SK-N-SH (cell line): ENCODE measurements at regions not wholly inside any gene's neighbourhood (a gene's known extent, or its start where the extent isn't known, plus 50 kb on each side); places are given as distances from the start of the nearest gene placed in this dataset.

Source experiments
- CTCF ChIA-PET: fragments of 300-600, 350-600 bp; formaldehyde crosslinking; extraction: SDS; loops from one replicate; lab custom pipeline; 2021; lab: Yijun Ruan, JAX
- POLR2A ChIA-PET: fragments of 350-600 bp; sonication (Branson Sonifier 250); formaldehyde crosslinking; extraction: SDS; loops from one replicate; lab custom pipeline; 2020; ENCODE audit warnings: antibody characterized with exemption, inconsistent platforms; lab: Yijun Ruan, JAX
- DNase-seq: peaks from one replicate; pipeline ENCODE4 v3.0.0; 2012
- H2AFZ ChIP-seq: fragments of 200-600 bp; sonication (generic); 2 replicates; pipeline ENCODE4 v1.8.1; 2016; ENCODE audit warnings: antibody characterized with exemption, mild to moderate bottlenecking, low read depth
- H3F3A ChIP-seq: fragments of 200-600 bp; sonication (generic); replicated peaks from 2 replicates; pipeline ENCODE3; 2016; ENCODE audit warnings: antibody characterized with exemption, mild to moderate bottlenecking; ENCODE audit not compliant: insufficient read depth
- H3K27ac ChIP-seq, 2 experiments: fragments of 200-500 bp in 1 of 2; fragments of 200-600 bp in 1 of 2; sonication (Bioruptor generic) in 1 of 2; sonication (generic), shearing (Covaris generic) in 1 of 2; 2 replicates each; pipeline versions ENCODE4 v1.5.1 to v1.6.1; 2014 to 2016; ENCODE audit warnings: low read depth in 2 of 2, inconsistent platforms in 1 of 2, low read length in 1 of 2, mild to moderate bottlenecking in 1 of 2, mixed read lengths in 1 of 2
- H3K27me3 ChIP-seq: fragments of 200-600 bp; sonication (generic), shearing (Covaris generic); 2 replicates; pipeline ENCODE4 v1.6.1; 2016; ENCODE audit warnings: mixed run types; ENCODE audit not compliant: insufficient read depth
- H3K36me3 ChIP-seq, 2 experiments: fragments of 200-500 bp in 1 of 2; fragments of 200-600 bp in 1 of 2; sonication (Bioruptor generic) in 1 of 2; sonication (generic) in 1 of 2; replicated peaks in 1 of 2; 2 replicates each; pipeline versions ENCODE3 to v1.5.1; 2014 to 2016; ENCODE audit warnings: low read length in 1 of 2, mild to moderate bottlenecking in 1 of 2; ENCODE audit not compliant: insufficient read depth in 2 of 2, control insufficient read depth in 1 of 2
- H3K4me1 ChIP-seq, 2 experiments: fragments of 200-500 bp in 1 of 2; fragments of 200-600 bp in 1 of 2; sonication (Bioruptor generic) in 1 of 2; sonication (generic), shearing (Covaris generic) in 1 of 2; 2 replicates each; pipeline versions ENCODE4 v1.5.1 to v1.6.1; 2014 to 2016; ENCODE audit warnings: low read depth in 1 of 2, low read length in 1 of 2, mixed run types in 1 of 2; ENCODE audit not compliant: insufficient read depth in 2 of 2, control insufficient read depth in 1 of 2
- H3K4me2 ChIP-seq: fragments of 200-600 bp; sonication (generic), shearing (Covaris generic); 2 replicates; pipeline ENCODE4 v1.6.1; 2017; ENCODE audit warnings: mixed run types
- H3K4me3 ChIP-seq, 2 experiments: fragments of 200-500 bp in 1 of 2; fragments of 200-600 bp in 1 of 2; sonication (Bioruptor generic) in 1 of 2; sonication (generic), shearing (Covaris generic) in 1 of 2; 2 replicates each; pipeline versions ENCODE4 v1.5.1 to v1.8.1; 2014 to 2016; ENCODE audit warnings: low read depth in 2 of 2, inconsistent platforms in 1 of 2, low read length in 1 of 2, mild to moderate bottlenecking in 1 of 2, mixed read lengths in 1 of 2, moderate library complexity in 1 of 2
- H3K79me2 ChIP-seq: fragments of 200-600 bp; sonication (generic); 2 replicates; pipeline ENCODE4 v1.8.1; 2017; ENCODE audit warnings: mild to moderate bottlenecking; ENCODE audit not compliant: insufficient read depth
- H3K9ac ChIP-seq: fragments of 200-600 bp; sonication (generic); 2 replicates; pipeline ENCODE4 v1.6.1; 2017; ENCODE audit warnings: mixed run types
- H3K9me2 ChIP-seq: fragments of 200-600 bp; sonication (generic); 2 replicates; pipeline ENCODE4 v1.6.1; 2017; ENCODE audit warnings: mixed run types
- H3K9me3 ChIP-seq: fragments of 200-600 bp; sonication (generic); 2 replicates; pipeline ENCODE4 v1.6.1; 2017; ENCODE audit warnings: mixed run types, mild to moderate bottlenecking, moderate library complexity
- H4K20me1 ChIP-seq: fragments of 200-600 bp; sonication (generic); 2 replicates; pipeline ENCODE4 v1.6.1; 2017; ENCODE audit warnings: mild to moderate bottlenecking, mixed run types; ENCODE audit not compliant: insufficient read depth
- ELF1 ChIP-seq: IDR thresholded peaks from 2 replicates; pipeline ENCODE4 v1.4.0; 2012
- EP300 ChIP-seq, 2 experiments: IDR thresholded peaks; 2 replicates each; pipeline versions ENCODE4 v1.4.0 to v1.6.1; 2012; ENCODE audit warnings: borderline replicate concordance in 1 of 2, low read depth in 1 of 2, low read length in 1 of 2
- EZH2phosphoT487 ChIP-seq: fragments of 200-600 bp; sonication (generic); IDR thresholded peaks from 2 replicates; pipeline ENCODE4 v1.6.1; 2017; ENCODE audit warnings: low read depth, mixed run types, mild to moderate bottlenecking, antibody characterized with exemption, moderate library complexity, borderline replicate concordance
- FOSL2 ChIP-seq: IDR thresholded peaks from 2 replicates; pipeline ENCODE4 v1.4.0; 2012; ENCODE audit warnings: low read depth, mild to moderate bottlenecking, moderate library complexity, borderline replicate concordance
- FOXJ3 ChIP-seq: sonication (generic); formaldehyde crosslinking; IDR thresholded peaks from 2 replicates; pipeline ENCODE4 v1.5.1; 2020; ENCODE audit warnings: mild to moderate bottlenecking, missing genetic modification reagents
- GABPA ChIP-seq: IDR thresholded peaks from 2 replicates; pipeline ENCODE4 v1.4.0; 2012; ENCODE audit warnings: low read depth, mild to moderate bottlenecking
- MXI1 ChIP-seq: IDR thresholded peaks from 2 replicates; pipeline ENCODE4 v1.6.1; 2012; ENCODE audit warnings: mild to moderate bottlenecking, low read depth, low read length, improper control_type of control experiment
- NRF1 ChIP-seq: IDR thresholded peaks from 2 replicates; pipeline ENCODE4 v1.6.1; 2012; ENCODE audit warnings: low read depth, mild to moderate bottlenecking, low read length
- RAD21 ChIP-seq: IDR thresholded peaks from 2 replicates; pipeline ENCODE4 v1.6.1; 2012; ENCODE audit warnings: mild to moderate bottlenecking, low read length
- RCOR1 ChIP-seq: fragments of 150-350 bp; IDR thresholded peaks from 2 replicates; pipeline ENCODE4 v1.6.1; 2017; ENCODE audit warnings: antibody characterized with exemption, low read length
- SIN3A ChIP-seq: IDR thresholded peaks from 2 replicates; pipeline ENCODE4 v1.6.1; 2012; ENCODE audit warnings: low read depth, mild to moderate bottlenecking, low read length, moderate library complexity, borderline replicate concordance
- TCF12 ChIP-seq: IDR thresholded peaks from 2 replicates; pipeline ENCODE4 v1.4.0; 2012
- WGBS: methylation state at CpG from one replicate; pipeline ENCODE4 v1.1.6; 2017; ENCODE audit warnings: low lambda C conversion rate; 5-methylcytosine and 5-hydroxymethylcytosine counted together
- TF ChIP-seq, protein P1 (sequence below): fragments of 200-600 bp; sonication (generic); IDR thresholded peaks from 2 replicates; pipeline ENCODE4 v1.6.1; 2017; ENCODE audit warnings: antibody characterized with exemption, mild to moderate bottlenecking, moderate library complexity
- TF ChIP-seq, protein P2 (sequence below): IDR thresholded peaks from 2 replicates; pipeline ENCODE4 v1.4.0; 2012; ENCODE audit warnings: low read depth, borderline replicate concordance
- TF ChIP-seq, protein P3 (sequence below): fragments of 150-350 bp; IDR thresholded peaks from 2 replicates; pipeline ENCODE4 v1.6.1; 2016; ENCODE audit warnings: mild to moderate bottlenecking, low read depth, low read length
- TF ChIP-seq, protein P4 (sequence below): IDR thresholded peaks from 2 replicates; pipeline ENCODE4 v1.4.0; 2012; ENCODE audit warnings: low read depth
- TF ChIP-seq, protein P5 (sequence below): IDR thresholded peaks from 2 replicates; pipeline ENCODE4 v1.4.0; 2012; ENCODE audit warnings: low read depth, borderline replicate concordance

DNA sequence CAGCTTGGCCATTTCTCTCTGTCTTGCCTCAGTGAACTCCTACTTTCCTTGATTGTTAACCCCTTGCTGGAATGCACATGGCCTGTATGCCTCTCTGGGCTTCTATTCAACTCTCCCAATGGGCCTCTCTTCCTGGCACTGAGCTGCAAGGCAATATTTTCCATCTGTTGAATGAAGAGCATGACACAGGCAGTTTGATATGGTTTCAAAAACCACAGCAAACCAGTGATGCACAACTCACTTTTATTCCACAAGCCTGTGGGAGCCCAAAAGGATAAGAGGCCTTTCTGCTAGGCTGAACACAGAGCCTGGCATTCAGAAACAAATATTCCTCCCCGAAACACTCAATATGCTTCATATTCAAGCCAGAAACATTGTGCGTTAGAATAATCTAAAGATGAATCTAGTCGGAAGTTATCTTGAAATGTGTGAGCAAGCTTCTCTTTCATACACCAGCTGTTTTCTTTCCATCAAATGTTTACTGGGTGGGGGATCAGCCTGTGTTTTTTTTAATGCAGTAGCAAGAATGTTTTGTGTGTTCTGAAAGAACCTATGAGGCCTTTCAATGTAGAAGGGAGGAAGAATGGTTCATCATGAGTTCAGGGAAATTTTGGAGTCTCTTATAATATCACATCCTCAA, 443.1 kb upstream of the SPRY2 start:
- H3K79me2 ChIP-seq = no peaks in the 10 kb centered on the region
- ChIA-PET CTCF (no interaction called here), POLR2A (no interaction called here)
- no peak overlapping the region for H3K4me2 ChIP-seq
- H3F3A ChIP-seq = no peaks in the 10 kb centered on the region
- no peaks in the 10 kb centered on the region for H3K9me3 ChIP-seq
- 82% methylated on average over 3 of the region's 3 CpGs for WGBS
- no peak for DNase-seq
- H3K9me2 ChIP-seq = no peaks in the 10 kb centered on the region; the same call in none of the 2 replicates
- H3K9ac ChIP-seq = no peak overlapping the region
- no peaks in the 10 kb centered on the region for H3K27me3 ChIP-seq
- no peak overlapping the region for H3K27ac ChIP-seq
- H3K4me3 ChIP-seq = no peak overlapping the region
- H3K36me3 ChIP-seq = no peaks in the 10 kb centered on the region
- H3K4me1 ChIP-seq = peaks cover 0 to 3% of the 10 kb centered on the region in 2 experiments; a peak in 2 of 4 replicates
- no peak overlapping the region for H2AFZ ChIP-seq
- H4K20me1 ChIP-seq = no peaks in the 10 kb centered on the region
- TF ChIP-seq FOXJ3 (CRISPR knock-in tag) (no peak), RCOR1 (no peak), MXI1 (no peak), EP300 (IDR thresholded peaks at IDR 0.05; ENCODE audit: borderline replicate concordance in 1 of 2, low read depth in 1 of 2, low read length in 1 of 2) (no peak), ELF1 (no peak), EZH2phosphoT487 (no peak), NRF1 (no peak), SIN3A (no peak), GABPA (no peak), FOSL2 (no peak), RAD21 (no peak), TCF12 (no peak)
- TF ChIP-seq, protein P1, sequence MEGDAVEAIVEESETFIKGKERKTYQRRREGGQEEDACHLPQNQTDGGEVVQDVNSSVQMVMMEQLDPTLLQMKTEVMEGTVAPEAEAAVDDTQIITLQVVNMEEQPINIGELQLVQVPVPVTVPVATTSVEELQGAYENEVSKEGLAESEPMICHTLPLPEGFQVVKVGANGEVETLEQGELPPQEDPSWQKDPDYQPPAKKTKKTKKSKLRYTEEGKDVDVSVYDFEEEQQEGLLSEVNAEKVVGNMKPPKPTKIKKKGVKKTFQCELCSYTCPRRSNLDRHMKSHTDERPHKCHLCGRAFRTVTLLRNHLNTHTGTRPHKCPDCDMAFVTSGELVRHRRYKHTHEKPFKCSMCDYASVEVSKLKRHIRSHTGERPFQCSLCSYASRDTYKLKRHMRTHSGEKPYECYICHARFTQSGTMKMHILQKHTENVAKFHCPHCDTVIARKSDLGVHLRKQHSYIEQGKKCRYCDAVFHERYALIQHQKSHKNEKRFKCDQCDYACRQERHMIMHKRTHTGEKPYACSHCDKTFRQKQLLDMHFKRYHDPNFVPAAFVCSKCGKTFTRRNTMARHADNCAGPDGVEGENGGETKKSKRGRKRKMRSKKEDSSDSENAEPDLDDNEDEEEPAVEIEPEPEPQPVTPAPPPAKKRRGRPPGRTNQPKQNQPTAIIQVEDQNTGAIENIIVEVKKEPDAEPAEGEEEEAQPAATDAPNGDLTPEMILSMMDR = no peak
- TF ChIP-seq, protein P2, sequence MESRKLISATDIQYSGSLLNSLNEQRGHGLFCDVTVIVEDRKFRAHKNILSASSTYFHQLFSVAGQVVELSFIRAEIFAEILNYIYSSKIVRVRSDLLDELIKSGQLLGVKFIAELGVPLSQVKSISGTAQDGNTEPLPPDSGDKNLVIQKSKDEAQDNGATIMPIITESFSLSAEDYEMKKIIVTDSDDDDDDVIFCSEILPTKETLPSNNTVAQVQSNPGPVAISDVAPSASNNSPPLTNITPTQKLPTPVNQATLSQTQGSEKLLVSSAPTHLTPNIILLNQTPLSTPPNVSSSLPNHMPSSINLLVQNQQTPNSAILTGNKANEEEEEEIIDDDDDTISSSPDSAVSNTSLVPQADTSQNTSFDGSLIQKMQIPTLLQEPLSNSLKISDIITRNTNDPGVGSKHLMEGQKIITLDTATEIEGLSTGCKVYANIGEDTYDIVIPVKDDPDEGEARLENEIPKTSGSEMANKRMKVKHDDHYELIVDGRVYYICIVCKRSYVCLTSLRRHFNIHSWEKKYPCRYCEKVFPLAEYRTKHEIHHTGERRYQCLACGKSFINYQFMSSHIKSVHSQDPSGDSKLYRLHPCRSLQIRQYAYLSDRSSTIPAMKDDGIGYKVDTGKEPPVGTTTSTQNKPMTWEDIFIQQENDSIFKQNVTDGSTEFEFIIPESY = no peak
- TF ChIP-seq, protein P3, sequence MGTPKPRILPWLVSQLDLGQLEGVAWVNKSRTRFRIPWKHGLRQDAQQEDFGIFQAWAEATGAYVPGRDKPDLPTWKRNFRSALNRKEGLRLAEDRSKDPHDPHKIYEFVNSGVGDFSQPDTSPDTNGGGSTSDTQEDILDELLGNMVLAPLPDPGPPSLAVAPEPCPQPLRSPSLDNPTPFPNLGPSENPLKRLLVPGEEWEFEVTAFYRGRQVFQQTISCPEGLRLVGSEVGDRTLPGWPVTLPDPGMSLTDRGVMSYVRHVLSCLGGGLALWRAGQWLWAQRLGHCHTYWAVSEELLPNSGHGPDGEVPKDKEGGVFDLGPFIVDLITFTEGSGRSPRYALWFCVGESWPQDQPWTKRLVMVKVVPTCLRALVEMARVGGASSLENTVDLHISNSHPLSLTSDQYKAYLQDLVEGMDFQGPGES = no peak
- TF ChIP-seq, protein P4, sequence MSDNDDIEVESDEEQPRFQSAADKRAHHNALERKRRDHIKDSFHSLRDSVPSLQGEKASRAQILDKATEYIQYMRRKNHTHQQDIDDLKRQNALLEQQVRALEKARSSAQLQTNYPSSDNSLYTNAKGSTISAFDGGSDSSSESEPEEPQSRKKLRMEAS = no peak
- TF ChIP-seq, protein P5, sequence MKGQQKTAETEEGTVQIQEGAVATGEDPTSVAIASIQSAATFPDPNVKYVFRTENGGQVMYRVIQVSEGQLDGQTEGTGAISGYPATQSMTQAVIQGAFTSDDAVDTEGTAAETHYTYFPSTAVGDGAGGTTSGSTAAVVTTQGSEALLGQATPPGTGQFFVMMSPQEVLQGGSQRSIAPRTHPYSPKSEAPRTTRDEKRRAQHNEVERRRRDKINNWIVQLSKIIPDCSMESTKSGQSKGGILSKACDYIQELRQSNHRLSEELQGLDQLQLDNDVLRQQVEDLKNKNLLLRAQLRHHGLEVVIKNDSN = no peak
- TF ChIP-seq, all 33 proteins: peak for 0
